ENCODE measurements at regions not wholly inside any gene's neighbourhood (a gene's known extent, or its start where the extent isn't known, plus 50 kb on each side); places are given as distances from the start of the nearest gene placed in this dataset.

DNA sequence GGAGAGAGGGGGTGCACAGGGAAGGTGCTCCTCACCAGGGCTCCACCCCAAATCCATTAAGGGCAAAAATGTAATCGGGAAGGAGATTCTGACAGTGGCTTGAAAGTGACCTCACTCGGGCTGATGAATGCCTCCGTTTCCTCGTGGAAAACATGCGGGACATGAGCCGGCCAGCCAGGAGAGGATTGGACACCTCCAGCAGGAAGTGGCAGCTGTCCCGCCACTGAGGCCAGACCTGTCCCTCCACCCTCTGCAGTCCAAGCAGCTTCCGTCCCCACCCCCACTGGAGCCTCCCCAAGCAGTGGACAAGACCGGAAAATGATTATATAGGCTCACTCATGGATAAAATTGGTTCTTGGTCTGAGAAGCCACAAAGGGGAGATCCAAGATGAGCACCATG is 82.1 kb upstream of the CCL1 start:
- TF ChIP-seq CTCF (conservative IDR thresholded peaks at IDR 0.05 in 1 of 2, IDR thresholded peaks at IDR 0.05 in 1 of 2; ENCODE audit: low read depth in 1 of 2, low read length in 2 of 2) (no peak), EZH2 (IDR thresholded peaks at IDR 0.05; ENCODE audit: low read length, missing control alignments) (no peak)

All from fibroblast of lung (primary cell).